ENCODE measurements at regions not wholly inside any gene's neighbourhood (a gene's known extent, or its start where the extent isn't known, plus 50 kb on each side); places are given as distances from the start of the nearest gene placed in this dataset.

DNA sequence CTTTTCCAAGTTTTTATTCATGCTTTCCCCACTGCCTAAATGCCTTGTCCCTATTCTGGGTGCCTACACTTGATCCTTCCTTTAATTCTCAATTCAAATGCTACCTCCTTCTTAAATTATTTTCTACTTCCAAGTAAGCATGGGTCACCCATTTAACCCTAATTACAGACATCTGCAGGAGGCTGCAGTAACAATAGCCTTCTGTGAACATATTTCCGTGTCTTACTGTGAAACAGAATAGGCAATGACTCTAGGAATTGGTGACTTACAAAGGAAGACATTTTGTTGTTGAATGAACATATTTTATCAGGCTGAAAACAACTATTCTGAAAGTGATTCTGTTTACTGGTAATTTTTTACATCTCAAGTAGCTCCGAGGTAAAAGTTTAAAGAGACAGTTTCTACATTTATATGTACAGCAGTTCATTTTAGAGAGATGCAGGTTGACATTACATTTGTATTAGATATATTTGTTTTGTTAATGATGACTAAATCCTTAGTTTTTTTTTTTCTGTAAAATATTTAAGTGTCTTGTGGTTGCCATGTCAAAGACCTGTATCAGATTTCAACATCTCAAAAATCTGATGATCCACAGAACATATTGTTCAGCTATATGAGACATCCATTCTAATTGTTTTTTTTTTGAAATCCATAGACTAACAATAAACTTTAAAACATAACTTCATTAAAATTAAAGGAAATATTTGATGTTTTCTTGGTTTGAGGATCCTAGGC is 316.8 kb downstream of the CASP12 start:
- TF ChIP-seq, protein P1, sequence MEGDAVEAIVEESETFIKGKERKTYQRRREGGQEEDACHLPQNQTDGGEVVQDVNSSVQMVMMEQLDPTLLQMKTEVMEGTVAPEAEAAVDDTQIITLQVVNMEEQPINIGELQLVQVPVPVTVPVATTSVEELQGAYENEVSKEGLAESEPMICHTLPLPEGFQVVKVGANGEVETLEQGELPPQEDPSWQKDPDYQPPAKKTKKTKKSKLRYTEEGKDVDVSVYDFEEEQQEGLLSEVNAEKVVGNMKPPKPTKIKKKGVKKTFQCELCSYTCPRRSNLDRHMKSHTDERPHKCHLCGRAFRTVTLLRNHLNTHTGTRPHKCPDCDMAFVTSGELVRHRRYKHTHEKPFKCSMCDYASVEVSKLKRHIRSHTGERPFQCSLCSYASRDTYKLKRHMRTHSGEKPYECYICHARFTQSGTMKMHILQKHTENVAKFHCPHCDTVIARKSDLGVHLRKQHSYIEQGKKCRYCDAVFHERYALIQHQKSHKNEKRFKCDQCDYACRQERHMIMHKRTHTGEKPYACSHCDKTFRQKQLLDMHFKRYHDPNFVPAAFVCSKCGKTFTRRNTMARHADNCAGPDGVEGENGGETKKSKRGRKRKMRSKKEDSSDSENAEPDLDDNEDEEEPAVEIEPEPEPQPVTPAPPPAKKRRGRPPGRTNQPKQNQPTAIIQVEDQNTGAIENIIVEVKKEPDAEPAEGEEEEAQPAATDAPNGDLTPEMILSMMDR (IDR thresholded peaks at IDR 0.05) = no peak
- TF ChIP-seq POLR2AphosphoS5 (IDR thresholded peaks at IDR 0.05) (no peak), EP300 (IDR thresholded peaks at IDR 0.05) (no peak)
- H3K27me3 ChIP-seq = no peaks in the 10 kb centered on the region
- H3K36me3 ChIP-seq = no peaks in the 10 kb centered on the region
- no peak overlapping the region for H3K4me3 ChIP-seq
- H3K27ac ChIP-seq (replicated peaks in 1 of 4) = no peak overlapping the region
- H3K4me1 ChIP-seq = no peaks in the 10 kb centered on the region
- H3K9me3 ChIP-seq = peaks cover 0 to 5% (median 2%) of the 10 kb centered on the region in 4 donors
- intact Hi-C loops (cut with DNase I) = no loop called here
- no peak for DNase-seq (ENCODE audit: extremely low spot score)
- WGBS = 83% methylated on average over 2 of the region's 2 CpGs

DNA sequence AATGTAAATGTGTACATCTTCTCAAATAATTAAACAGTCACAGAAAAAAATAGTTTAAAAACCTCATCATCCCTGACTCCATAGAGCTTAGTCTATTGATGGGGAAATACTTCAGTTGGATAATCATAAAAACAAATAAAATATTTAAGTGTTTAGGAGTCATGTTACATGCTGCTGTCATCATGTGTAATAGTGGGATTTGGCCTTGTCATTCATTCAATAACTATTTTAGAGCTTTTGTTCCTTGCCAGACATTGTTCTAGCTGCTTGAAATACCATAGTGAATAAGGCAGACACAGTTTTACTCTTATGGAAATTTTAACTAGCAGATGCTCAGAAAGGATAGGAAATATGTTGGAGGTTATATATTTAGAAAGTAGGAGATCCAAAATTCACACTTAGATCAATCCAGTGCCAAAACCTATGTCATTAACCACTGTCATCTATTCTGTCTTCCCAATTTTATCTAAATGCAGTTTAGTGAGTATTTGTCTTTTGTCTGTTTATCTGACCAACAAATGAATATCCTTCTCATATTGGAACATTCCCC is 324.7 kb downstream of the CASP12 start:
- H3K36me3 ChIP-seq = no peaks in the 10 kb centered on the region
- H3K4me3 ChIP-seq = no peak overlapping the region
- TF ChIP-seq EP300 (IDR thresholded peaks at IDR 0.05) (no peak), POLR2A (IDR thresholded peaks at IDR 0.05; ENCODE audit: low read depth) (no peak), POLR2AphosphoS5 (IDR thresholded peaks at IDR 0.05) (no peak)
- TF ChIP-seq, protein P1 (IDR thresholded peaks at IDR 0.05) = no peak
- DNase-seq (ENCODE audit: extremely low spot score) = no peak
- H3K9me3 ChIP-seq = peaks cover 0 to 5% (median 2%) of the 10 kb centered on the region in 4 donors
- H3K27me3 ChIP-seq = no peaks in the 10 kb centered on the region
- intact Hi-C loops (cut with DNase I) = no loop called here
- H3K4me1 ChIP-seq = no peaks in the 10 kb centered on the region
- H3K27ac ChIP-seq (replicated peaks in 1 of 4) = no peak overlapping the region

DNA sequence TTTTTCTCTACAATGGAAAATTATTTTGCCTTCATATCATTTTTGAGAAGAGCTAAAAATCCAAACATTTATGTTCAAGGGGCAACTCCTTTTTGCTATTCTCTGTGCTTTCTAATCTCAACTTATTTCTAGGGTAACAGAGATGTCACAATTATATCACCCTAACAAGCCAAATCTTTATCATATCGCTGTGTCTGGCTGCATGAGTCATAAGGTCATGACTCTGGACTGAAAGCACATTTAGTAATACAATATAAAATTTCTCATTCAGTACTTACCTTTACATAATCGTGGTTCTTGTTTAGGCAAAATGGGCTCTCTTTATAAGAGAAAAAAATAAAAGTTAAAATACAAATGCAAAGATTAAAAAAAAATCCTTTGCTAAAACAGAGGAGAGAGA is 326.0 kb downstream of the CASP12 start:
- H3K27me3 ChIP-seq = no peaks in the 10 kb centered on the region
- intact Hi-C loops (cut with DNase I) = no loop called here
- no peak overlapping the region for H3K27ac ChIP-seq (replicated peaks in 1 of 4)
- H3K9me3 ChIP-seq = no peaks in the 10 kb centered on the region
- 71% methylated on average over 2 of the region's 2 CpGs for WGBS
- H3K4me3 ChIP-seq = no peak overlapping the region
- TF ChIP-seq POLR2AphosphoS5 (IDR thresholded peaks at IDR 0.05) (no peak), EP300 (IDR thresholded peaks at IDR 0.05) (no peak), POLR2A (IDR thresholded peaks at IDR 0.05; ENCODE audit: low read depth) (no peak)
- TF ChIP-seq, protein P1 (IDR thresholded peaks at IDR 0.05) = no peak
- DNase-seq (ENCODE audit: extremely low spot score) = no peak
- H3K4me1 ChIP-seq = no peaks in the 10 kb centered on the region
- H3K36me3 ChIP-seq = no peaks in the 10 kb centered on the region

- H3K27ac ChIP-seq (replicated peaks in 1 of 4) = no peak overlapping the region
- TF ChIP-seq POLR2A (IDR thresholded peaks at IDR 0.05; ENCODE audit: low read depth) (no peak), EP300 (IDR thresholded peaks at IDR 0.05) (no peak), POLR2AphosphoS5 (IDR thresholded peaks at IDR 0.05) (no peak)
- TF ChIP-seq, protein P1 (IDR thresholded peaks at IDR 0.05) = no peak
- intact Hi-C loops (cut with DNase I) = no loop called here
- DNase-seq (ENCODE audit: extremely low spot score) = no peak
- WGBS = 76% methylated on average over 4 of the region's 4 CpGs
- peaks cover 0 to 3% (median 0%) of the 10 kb centered on the region in 4 donors for H3K9me3 ChIP-seq
- H3K4me3 ChIP-seq = no peak overlapping the region
- H3K4me1 ChIP-seq = no peaks in the 10 kb centered on the region
- H3K36me3 ChIP-seq = no peaks in the 10 kb centered on the region
- H3K27me3 ChIP-seq = no peaks in the 10 kb centered on the region
These were observed 328.1 kb downstream of the CASP12 start for GRCh38 chr11:104570078-104570701.

Data from esophagus muscularis mucosa (tissue), 4 donors.